T-helper 1 cell treated with Interleukin-12 subunit alpha and Interleukin-12 subunit beta and Interleukin-4 antibody, amounts not matched to agents 30 μg/mL and 1 μg/mL, for 36 hours (primary cell): ENCODE measurements at regions not wholly inside any gene's neighbourhood (a gene's known extent, or its start where the extent isn't known, plus 50 kb on each side); places are given as distances from the start of the nearest gene placed in this dataset.

Source experiments
- H3K27ac Mint-ChIP-seq: one replicate; pipeline ENCODE4 v1.8.0; 2021; ENCODE audit warnings: mild to moderate bottlenecking, mixed read lengths
- H3K27me3 Mint-ChIP-seq: one replicate; pipeline ENCODE4 v1.8.0; 2021; ENCODE audit warnings: low read depth, mixed read lengths
- H3K36me3 Mint-ChIP-seq: one replicate; pipeline ENCODE4 v1.8.0; 2021; ENCODE audit warnings: low read depth, mixed read lengths
- H3K4me1 Mint-ChIP-seq: one replicate; pipeline ENCODE4 v1.8.0; 2021; ENCODE audit warnings: low read depth, mixed read lengths
- H3K4me3 Mint-ChIP-seq: one replicate; pipeline ENCODE4 v1.8.0; 2021; ENCODE audit warnings: mild to moderate bottlenecking, moderate library complexity, mixed read lengths
- H3K9me3 Mint-ChIP-seq: one replicate; pipeline ENCODE4 v1.8.0; 2021; ENCODE audit warnings: mixed read lengths

DNA sequence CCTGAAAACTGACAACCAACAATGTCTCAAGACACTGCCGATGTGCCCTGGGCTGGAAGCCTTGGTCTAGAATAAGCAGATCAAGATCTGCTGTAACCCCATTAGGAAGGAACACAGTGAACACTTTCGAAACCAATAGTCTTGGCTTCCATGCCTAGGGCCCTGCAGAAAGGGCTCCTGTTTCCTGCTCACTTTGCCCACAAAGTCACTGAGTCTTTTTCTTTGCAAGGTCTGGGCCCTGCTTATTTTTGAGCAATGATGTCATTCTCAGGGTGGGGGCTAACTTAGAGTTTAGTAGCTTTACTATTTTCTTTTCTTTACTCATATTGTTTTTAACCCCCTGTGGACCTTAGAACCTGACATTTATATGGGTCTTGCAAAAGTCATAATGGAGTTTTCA lies 704.2 kb upstream of the TMEM132C start:
- Mint-ChIP-seq H3K4me1 (peaks cover 37% of the 10 kb centered on the region), H3K27ac (peak overlapping the region; percentile 15), H3K36me3 (peaks cover 25% of the 10 kb centered on the region), H3K9me3 (peaks cover 43% of the 10 kb centered on the region), H3K4me3 (no peak overlapping the region), H3K27me3 (peaks cover 4% of the 10 kb centered on the region)

DNA sequence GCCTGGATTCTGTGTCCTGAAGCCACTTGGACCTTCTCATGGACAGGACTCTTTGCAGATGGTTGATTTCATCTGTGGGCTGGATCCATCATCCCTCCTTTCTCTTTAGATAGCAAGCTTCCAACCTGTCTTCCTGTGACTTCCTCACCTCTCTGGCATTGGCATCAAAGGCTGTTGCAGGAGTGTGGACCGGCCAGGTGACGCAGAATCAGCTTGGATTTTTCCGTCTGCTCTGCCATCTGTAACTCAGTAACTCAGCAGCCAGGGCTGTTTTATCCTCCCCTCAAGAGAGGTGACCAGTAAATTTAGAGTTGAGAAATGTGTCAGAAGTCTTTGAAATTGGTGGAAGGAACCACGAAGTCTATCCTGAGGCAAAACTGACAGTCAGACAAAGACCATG lies 701.7 kb upstream of the TMEM132C start:
- Mint-ChIP-seq H3K27me3 (peaks cover 17% of the 10 kb centered on the region), H3K4me1 (peaks cover 19% of the 10 kb centered on the region), H3K4me3 (no peak overlapping the region), H3K36me3 (peaks cover 17% of the 10 kb centered on the region), H3K27ac (no peak overlapping the region), H3K9me3 (peaks cover 45% of the 10 kb centered on the region)

DNA sequence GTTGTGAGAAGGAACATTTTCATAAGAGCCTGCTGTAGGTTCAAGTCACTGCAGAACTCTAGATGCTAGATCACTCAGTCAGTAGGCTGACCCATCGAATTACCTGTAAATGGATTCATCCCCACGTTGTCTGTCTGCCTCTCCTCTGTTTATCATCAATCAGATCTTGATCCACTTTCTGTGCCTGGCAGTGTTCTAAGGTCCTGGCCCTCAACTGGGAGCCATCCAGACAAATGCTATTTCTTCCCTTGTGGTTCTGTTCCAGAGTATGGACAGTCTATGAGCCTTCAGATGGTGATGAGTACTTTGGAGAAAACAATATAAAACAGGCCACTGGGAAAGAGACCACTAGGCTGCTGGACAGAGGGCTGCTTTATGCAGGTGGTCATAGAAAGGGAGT lies 699.4 kb upstream of the TMEM132C start:
- Mint-ChIP-seq H3K27ac (no peak overlapping the region), H3K4me1 (peaks cover 9% of the 10 kb centered on the region), H3K9me3 (peaks cover 32% of the 10 kb centered on the region), H3K27me3 (peaks cover 24% of the 10 kb centered on the region), H3K36me3 (peaks cover 8% of the 10 kb centered on the region), H3K4me3 (no peak overlapping the region)

DNA sequence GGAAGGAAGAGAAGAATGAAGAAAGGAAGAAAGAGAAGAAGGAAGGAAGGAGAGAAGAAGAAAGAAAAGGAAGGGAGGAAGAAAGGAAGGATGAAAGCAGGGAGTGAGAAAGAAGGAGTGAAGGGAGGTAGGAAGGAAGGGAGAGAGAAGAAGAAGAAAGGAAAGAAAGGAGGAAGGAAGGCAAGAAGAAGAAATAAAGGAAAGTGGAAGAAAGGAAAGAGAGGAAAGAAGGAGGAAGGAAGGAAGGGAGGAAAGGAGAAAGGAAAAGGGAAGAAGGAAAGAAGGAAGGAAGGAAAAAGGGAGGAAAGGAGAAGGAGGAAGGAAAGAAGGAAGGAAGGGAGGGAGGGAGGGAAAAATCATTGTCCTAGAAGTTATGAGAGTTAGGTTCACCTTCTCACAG lies 696.6 kb upstream of the TMEM132C start:
- peaks cover 4% of the 10 kb centered on the region for H3K4me1 Mint-ChIP-seq
- H3K4me3 Mint-ChIP-seq, result no peak overlapping the region
- no peak overlapping the region for H3K27ac Mint-ChIP-seq
- H3K27me3 Mint-ChIP-seq, result peaks cover 44% of the 10 kb centered on the region
- peaks cover 15% of the 10 kb centered on the region for H3K9me3 Mint-ChIP-seq
- H3K36me3 Mint-ChIP-seq, result no peaks in the 10 kb centered on the region

DNA sequence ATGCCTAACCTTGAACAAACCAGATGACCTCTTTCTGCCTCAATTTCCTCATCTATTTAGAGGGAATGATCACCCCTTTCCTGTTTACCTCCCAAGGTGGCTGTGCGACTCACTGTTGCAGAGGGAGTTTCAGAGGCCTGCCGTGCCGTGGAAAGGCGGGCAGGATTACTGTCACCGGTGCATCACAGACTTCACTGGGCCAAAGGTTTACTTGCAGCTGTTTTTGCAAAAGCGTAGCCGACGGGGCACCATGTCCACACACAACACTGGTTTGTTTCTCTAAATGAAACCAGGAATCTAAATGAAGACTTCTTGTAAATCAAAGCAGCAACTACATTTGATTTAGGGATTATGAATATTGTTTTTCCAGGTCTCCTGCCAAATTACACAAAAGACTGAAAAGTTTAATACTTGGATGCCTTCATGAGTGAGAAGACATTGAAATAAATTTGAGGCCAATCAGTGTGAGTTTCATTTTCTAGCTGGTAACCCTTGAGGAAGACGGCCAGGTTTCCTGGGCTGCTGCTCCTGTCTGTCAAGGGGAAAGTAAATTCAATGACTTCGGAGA lies 696.1 kb upstream of the TMEM132C start:
- Mint-ChIP-seq H3K27me3 (peaks cover 49% of the 10 kb centered on the region), H3K4me3 (no peak overlapping the region), H3K9me3 (peaks cover 13% of the 10 kb centered on the region), H3K4me1 (peaks cover 4% of the 10 kb centered on the region), H3K36me3 (no peaks in the 10 kb centered on the region), H3K27ac (no peak overlapping the region)

DNA sequence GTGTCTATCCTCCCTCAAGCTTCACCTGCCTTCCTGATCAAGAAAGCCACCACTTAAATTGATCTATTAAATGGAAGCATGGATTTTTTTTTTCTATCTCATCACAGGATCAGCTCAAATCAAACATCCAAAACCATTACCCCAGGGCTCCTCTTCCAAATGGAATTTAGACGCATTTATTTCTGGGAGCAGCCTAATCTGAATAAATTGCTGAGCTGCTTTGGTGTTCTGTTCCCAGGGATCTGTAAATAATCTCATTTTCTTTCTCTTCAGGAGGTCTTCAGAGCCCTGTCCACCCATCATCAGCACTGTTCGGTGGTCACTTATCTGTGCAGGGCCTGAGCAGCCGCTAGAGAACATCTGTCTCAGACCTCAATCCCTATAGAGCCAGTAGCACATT lies 695.4 kb upstream of the TMEM132C start:
- Mint-ChIP-seq H3K4me3 (no peak overlapping the region), H3K27me3 (peaks cover 51% of the 10 kb centered on the region), H3K4me1 (peaks cover 4% of the 10 kb centered on the region), H3K9me3 (peaks cover 10% of the 10 kb centered on the region), H3K27ac (no peak overlapping the region), H3K36me3 (no peaks in the 10 kb centered on the region)

DNA sequence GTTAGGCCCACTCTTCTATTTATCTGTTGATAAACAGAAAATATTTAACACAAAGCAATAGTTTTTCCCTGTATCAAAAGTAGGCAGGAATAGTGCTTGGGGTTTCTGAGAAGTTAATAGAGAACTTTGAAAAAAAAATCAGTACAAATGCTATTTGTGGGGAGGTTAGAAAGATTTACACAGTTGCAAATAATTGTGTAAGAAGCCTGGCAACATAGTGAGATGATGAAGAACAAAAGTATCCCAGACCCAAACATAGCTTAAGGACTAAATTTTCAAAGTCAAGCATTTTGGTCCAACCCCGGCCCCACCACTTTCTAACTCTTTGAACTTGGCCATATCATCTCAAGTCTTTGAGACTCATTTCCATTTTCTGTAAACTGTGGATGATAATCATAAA lies 687.5 kb upstream of the TMEM132C start:
- H3K9me3 Mint-ChIP-seq, result no peaks in the 10 kb centered on the region
- H3K27me3 Mint-ChIP-seq, result peaks cover 17% of the 10 kb centered on the region
- H3K27ac Mint-ChIP-seq, result no peak overlapping the region
- H3K36me3 Mint-ChIP-seq, result no peaks in the 10 kb centered on the region
- H3K4me1 Mint-ChIP-seq, result peaks cover 2% of the 10 kb centered on the region
- no peak overlapping the region for H3K4me3 Mint-ChIP-seq

DNA sequence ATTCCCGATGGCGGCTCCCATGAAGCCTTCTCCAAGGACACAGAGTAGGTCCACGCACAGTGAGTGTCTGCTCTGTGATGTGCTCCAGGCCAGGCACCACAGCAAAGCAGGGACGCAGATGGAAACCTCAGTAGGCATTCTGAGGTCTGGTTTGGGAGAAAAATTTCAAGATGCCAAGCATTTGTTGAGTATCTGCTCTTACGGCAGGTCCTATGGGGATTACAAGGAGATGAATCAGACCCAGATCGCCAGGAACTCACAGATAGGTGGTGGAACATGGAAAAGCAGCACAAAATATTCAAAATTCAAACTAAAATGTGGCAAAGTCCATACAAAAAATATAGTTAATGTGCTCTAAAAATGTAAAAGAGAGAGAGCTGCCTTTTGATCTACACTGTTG lies 684.9 kb upstream of the TMEM132C start:
- Mint-ChIP-seq H3K4me1 (no peaks in the 10 kb centered on the region), H3K36me3 (no peaks in the 10 kb centered on the region), H3K9me3 (no peaks in the 10 kb centered on the region), H3K27ac (no peak overlapping the region), H3K4me3 (no peak overlapping the region), H3K27me3 (no peaks in the 10 kb centered on the region)

DNA sequence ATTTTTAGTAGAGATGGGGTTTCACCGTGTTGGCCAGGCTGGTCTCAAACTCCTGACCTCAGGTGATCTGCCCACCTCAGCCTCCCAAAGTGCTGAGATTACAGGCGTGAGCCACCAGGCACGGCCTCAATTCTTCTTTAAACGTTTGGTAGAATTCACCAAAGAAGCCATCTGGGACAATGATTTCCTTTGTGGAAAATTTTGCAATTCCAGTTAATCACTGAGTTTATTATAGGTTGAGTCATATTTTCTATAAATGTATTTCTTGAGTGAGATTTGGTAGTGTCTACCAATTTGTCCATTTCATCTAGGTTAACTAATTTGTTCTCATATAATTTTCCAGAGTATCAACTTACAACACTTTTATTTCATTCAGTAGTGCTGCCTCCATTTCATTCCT lies 683.9 kb upstream of the TMEM132C start:
- Mint-ChIP-seq H3K36me3 (no peaks in the 10 kb centered on the region), H3K4me1 (no peaks in the 10 kb centered on the region), H3K4me3 (no peak overlapping the region), H3K27ac (no peak overlapping the region), H3K27me3 (no peaks in the 10 kb centered on the region), H3K9me3 (no peaks in the 10 kb centered on the region)

DNA sequence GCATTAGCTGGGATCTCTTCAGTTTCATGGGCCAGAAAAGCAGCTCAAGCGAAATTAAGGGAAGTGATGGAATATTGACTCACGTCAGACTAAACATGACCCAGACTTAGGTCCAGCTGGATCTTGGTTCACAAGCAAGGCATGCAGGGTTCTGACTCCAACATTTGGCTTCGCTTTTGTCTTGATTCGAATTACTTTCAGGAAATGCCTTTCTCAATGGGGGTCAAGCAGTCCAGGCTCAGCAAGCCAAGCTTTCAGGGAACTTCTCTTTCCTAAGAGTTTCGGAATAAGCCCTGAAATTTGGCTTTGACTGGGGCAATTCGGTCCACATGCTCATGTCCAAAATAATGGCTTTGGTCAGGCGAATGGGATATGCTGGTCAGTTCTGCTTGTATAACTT lies 678.7 kb upstream of the TMEM132C start:
- H3K27ac Mint-ChIP-seq, result no peak overlapping the region

DNA sequence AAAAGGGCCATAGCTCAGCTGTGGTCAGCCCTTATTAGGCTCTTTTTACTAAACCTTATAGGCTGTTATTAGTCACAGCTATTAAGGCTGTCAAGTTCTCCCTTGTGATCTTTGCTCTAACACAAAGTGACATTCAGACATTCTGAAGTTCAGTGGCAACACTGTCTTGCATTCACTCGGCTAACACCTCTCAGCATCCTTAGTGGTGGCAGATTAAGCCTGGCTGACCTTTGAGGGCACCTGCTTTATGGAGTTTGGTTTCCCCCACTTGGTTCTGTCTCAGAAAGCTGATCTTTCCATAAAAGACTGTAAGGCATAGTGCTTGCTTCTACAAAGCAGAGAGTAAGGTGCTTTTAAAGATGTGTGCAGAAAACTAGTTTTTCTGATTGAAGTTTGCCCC lies 677.4 kb upstream of the TMEM132C start:
- Mint-ChIP-seq H3K4me1 (no peaks in the 10 kb centered on the region), H3K4me3 (no peak overlapping the region), H3K27ac (no peak overlapping the region), H3K27me3 (no peaks in the 10 kb centered on the region), H3K9me3 (no peaks in the 10 kb centered on the region), H3K36me3 (no peaks in the 10 kb centered on the region)

More for the DNA sequence above, 678.7 kb upstream of the TMEM132C start:
- H3K36me3 Mint-ChIP-seq, result no peaks in the 10 kb centered on the region
- H3K27me3 Mint-ChIP-seq, result no peaks in the 10 kb centered on the region
- no peaks in the 10 kb centered on the region for H3K9me3 Mint-ChIP-seq
- no peaks in the 10 kb centered on the region for H3K4me1 Mint-ChIP-seq
- no peak overlapping the region for H3K4me3 Mint-ChIP-seq

DNA sequence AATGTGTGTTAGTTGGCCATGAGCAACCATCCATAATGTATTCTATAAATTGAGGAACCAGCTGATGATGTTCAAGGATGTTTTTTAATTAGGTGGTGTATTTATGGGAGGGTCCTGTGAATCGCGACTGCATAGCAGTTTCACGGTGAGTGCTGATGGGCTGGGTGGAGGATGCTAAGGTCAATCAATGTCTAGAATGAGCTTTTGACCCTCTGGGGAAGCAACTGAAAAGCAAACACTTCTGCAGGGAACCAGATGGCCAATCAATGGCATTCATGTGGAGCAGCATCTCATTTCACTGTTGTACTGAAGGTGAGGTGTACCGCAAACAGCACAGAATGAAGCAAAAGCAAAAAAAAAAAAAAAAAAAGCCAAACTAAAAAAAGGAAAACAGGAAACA lies 676.1 kb upstream of the TMEM132C start:
- H3K4me1 Mint-ChIP-seq, result no peaks in the 10 kb centered on the region
- no peaks in the 10 kb centered on the region for H3K27me3 Mint-ChIP-seq
- no peak overlapping the region for H3K4me3 Mint-ChIP-seq
- H3K9me3 Mint-ChIP-seq, result no peaks in the 10 kb centered on the region
- no peaks in the 10 kb centered on the region for H3K36me3 Mint-ChIP-seq
- H3K27ac Mint-ChIP-seq, result no peak overlapping the region

DNA sequence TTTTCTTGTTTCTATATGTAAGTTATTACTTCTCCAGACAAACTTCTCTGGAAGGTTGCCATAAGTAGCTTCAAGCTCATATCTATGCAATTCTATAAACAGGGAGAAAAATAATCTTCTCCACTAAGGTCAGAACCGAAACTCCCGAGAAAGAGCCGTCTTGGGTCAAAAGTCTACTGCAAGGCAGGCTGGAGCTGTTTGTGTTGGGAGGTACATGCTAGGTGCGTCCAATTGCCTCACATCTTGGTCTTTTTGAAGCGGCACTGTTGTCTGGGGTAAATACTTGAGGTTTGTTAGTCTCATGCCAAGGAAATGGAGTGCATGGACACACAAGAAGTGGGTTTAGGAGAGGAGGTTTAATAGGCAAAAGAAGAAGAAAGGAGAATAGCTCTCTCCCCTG lies 674.7 kb upstream of the TMEM132C start:
- Mint-ChIP-seq H3K27me3 (no peaks in the 10 kb centered on the region), H3K4me1 (no peaks in the 10 kb centered on the region), H3K9me3 (peaks cover 3% of the 10 kb centered on the region), H3K27ac (no peak overlapping the region), H3K36me3 (no peaks in the 10 kb centered on the region), H3K4me3 (no peak overlapping the region)

DNA sequence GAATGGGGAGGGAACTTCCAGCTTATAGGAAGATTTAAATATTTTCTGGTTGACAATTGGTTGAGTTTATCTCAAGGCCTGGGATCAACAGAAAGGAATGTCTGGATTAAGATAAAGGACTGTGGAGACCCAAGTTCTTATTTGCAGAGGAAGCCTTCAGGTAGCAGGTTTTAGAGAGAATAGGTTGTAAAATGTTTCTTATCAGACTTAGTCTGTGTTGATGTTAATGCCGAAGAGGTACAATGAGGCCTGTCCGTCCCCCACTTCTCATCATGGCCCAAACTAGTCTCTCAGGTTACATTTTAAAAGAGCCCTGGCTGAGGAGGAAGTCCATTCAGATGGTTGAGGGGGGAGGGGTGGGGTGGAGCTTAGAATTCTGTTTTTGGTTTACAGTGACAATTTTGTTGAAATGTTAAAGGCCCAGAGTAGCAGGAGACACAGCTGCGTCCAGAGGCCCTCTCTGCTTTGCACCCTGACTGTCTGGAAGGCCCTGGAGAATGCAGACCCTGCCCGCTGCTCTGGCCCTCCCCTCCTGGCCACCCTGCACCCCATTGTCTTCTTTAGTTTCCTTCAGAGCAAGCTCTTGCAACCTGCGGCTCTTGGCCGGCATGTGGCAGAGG lies 672.5 kb upstream of the TMEM132C start:
- H3K9me3 Mint-ChIP-seq, result peaks cover 3% of the 10 kb centered on the region
- H3K27ac Mint-ChIP-seq, result no peak overlapping the region
- no peaks in the 10 kb centered on the region for H3K27me3 Mint-ChIP-seq
- H3K36me3 Mint-ChIP-seq, result no peaks in the 10 kb centered on the region
- no peaks in the 10 kb centered on the region for H3K4me1 Mint-ChIP-seq
- H3K4me3 Mint-ChIP-seq, result no peak overlapping the region

DNA sequence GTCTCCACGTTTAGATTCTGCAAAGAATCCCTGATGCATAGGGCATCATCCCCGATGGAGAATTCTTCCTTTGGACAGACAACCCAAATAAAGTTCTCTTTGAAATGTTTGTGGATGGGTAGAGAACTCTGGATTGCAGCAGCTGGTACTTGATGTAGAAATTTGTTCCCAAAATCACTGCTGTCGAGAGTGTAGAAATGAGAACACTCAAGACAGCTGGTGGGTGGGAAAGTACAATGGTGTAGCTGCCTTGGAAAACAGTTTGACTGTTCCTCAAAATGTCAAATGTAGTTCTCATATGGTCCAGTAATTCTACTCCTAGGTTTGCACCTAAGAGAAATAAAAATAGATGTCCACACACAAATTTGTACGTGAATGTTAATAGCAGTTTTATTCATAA lies 671.5 kb upstream of the TMEM132C start:
- H3K4me1 Mint-ChIP-seq, result no peaks in the 10 kb centered on the region
- H3K9me3 Mint-ChIP-seq, result peaks cover 3% of the 10 kb centered on the region
- no peaks in the 10 kb centered on the region for H3K36me3 Mint-ChIP-seq
- H3K27me3 Mint-ChIP-seq, result no peaks in the 10 kb centered on the region
- H3K27ac Mint-ChIP-seq, result no peak overlapping the region
- no peak overlapping the region for H3K4me3 Mint-ChIP-seq

DNA sequence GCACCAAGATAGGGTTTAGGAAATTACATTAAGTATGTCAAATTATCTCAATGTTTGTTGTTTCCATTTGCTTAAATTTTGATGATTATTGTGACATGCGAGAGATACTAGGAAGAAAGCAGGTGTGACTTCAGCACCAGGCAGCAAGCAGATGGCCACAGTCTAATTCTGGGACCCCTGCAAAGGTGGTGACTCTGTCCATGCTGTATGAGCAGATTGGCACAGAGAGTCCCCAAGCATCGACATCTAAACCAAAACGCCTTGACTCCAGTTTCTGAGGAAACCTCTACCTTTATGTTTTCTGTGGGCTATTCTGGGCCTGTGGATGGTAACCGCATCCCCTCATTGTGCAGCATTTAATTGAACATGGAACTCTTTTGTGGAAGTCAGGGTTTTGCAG lies 670.1 kb upstream of the TMEM132C start:
- peaks cover 3% of the 10 kb centered on the region for H3K9me3 Mint-ChIP-seq
- H3K4me3 Mint-ChIP-seq, result no peak overlapping the region
- H3K27me3 Mint-ChIP-seq, result no peaks in the 10 kb centered on the region
- H3K36me3 Mint-ChIP-seq, result no peaks in the 10 kb centered on the region
- H3K27ac Mint-ChIP-seq, result no peak overlapping the region
- H3K4me1 Mint-ChIP-seq, result no peaks in the 10 kb centered on the region
